Hematopoietic multipotent progenitor cell treated with erythropoietin and hydrocortisone succinate and interleukin-3 and kit ligand, for 4 days (in vitro differentiated cells): ENCODE measurements at regions not wholly inside any gene's neighbourhood (a gene's known extent, or its start where the extent isn't known, plus 50 kb on each side); places are given as distances from the start of the nearest gene placed in this dataset.

ENCODE experiments used
- DNase-seq: peaks from one replicate; pipeline ENCODE4 v3.0.0-alpha.2; 2015

GRCh38 chrX:150308532-150309157, 54.5 kb upstream of the MAMLD1 start:
- DNase-seq = no peak

- no peak for DNase-seq
Measured at GRCh38 chrX:150310417-150310816, 52.7 kb upstream of the MAMLD1 start.

GRCh38 chrX:150310881-150311280, 52.2 kb upstream of the MAMLD1 start:
- no peak for DNase-seq

- no peak for DNase-seq
Measured at GRCh38 chrX:150312931-150313330, 50.2 kb upstream of the MAMLD1 start.
